IPS DF 4.7 (cell line): ENCODE measurements at regions not wholly inside any gene's neighbourhood (a gene's known extent, or its start where the extent isn't known, plus 50 kb on each side); places are given as distances from the start of the nearest gene placed in this dataset.
"Not testable (repeated sequence)": the region's sequence is repeated elsewhere in the genome, so short reads cannot be mapped to it uniquely, and the experiment has no call there.

ENCODE experiments used
- DNase-seq: peaks from one replicate; pipeline ENCODE4 v3.0.0-alpha.2; 2013; ENCODE audit warnings: low spot score; ENCODE audit errors: extremely low read depth

- DNase-seq, result no peak
Observed at GRCh38 chr2:143933946-143934569, 585.9 kb downstream of the ZEB2 start.

GRCh38 chr2:143930891-143931290 lies 589.0 kb downstream of the ZEB2 start:
- no peak for DNase-seq

- DNase-seq, result no peak
Observed at GRCh38 chr2:143928613-143929012, 591.3 kb downstream of the ZEB2 start.

- no peak for DNase-seq
Observed at GRCh38 chr2:143928184-143928583, 591.7 kb downstream of the ZEB2 start.

GRCh38 chr2:143926736-143927135 lies 593.2 kb downstream of the ZEB2 start:
- DNase-seq, result no peak

- not testable (repeated sequence) for DNase-seq
Observed at GRCh38 chr2:143922261-143922830, 597.6 kb downstream of the ZEB2 start.

- no peak for DNase-seq
Observed at GRCh38 chr2:143918465-143918989, 601.4 kb downstream of the ZEB2 start.

- no peak for DNase-seq
Observed at GRCh38 chr2:143916781-143917180, 603.1 kb downstream of the ZEB2 start.

- no peak for DNase-seq
Observed at GRCh38 chr2:143909577-143910353, 610.2 kb downstream of the ZEB2 start.

- DNase-seq, result no peak
Observed at GRCh38 chr2:143908843-143909242, 611.1 kb downstream of the ZEB2 start.

- DNase-seq, result no peak
Observed at GRCh38 chr2:143907801-143908200, 612.1 kb downstream of the ZEB2 start.

- DNase-seq, result peak; percentile 41
Observed at GRCh38 chr2:143906850-143907249, 613.1 kb downstream of the ZEB2 start.

GRCh38 chr2:143905587-143905986 lies 614.3 kb downstream of the ZEB2 start:
- DNase-seq, result no peak

- no peak for DNase-seq
Observed at GRCh38 chr2:143903172-143903856, 616.6 kb downstream of the ZEB2 start.

GRCh38 chr2:143901185-143901842 lies 618.6 kb downstream of the ZEB2 start:
- DNase-seq, result no peak

GRCh38 chr2:143899987-143900386 lies 619.9 kb downstream of the ZEB2 start:
- DNase-seq, result no peak

GRCh38 chr2:143893371-143893770 lies 626.5 kb downstream of the ZEB2 start:
- no peak for DNase-seq

GRCh38 chr2:143891879-143892308 lies 628.0 kb downstream of the ZEB2 start:
- peak; percentile 96 for DNase-seq

GRCh38 chr2:143890798-143891197 lies 629.1 kb downstream of the ZEB2 start:
- no peak for DNase-seq

GRCh38 chr2:143889216-143889615 lies 630.7 kb downstream of the ZEB2 start:
- no peak for DNase-seq

GRCh38 chr2:143885461-143885860 lies 634.5 kb downstream of the ZEB2 start:
- no peak for DNase-seq
